ENCODE measurements at regions not wholly inside any gene's neighbourhood (a gene's known extent, or its start where the extent isn't known, plus 50 kb on each side); places are given as distances from the start of the nearest gene placed in this dataset.

DNA sequence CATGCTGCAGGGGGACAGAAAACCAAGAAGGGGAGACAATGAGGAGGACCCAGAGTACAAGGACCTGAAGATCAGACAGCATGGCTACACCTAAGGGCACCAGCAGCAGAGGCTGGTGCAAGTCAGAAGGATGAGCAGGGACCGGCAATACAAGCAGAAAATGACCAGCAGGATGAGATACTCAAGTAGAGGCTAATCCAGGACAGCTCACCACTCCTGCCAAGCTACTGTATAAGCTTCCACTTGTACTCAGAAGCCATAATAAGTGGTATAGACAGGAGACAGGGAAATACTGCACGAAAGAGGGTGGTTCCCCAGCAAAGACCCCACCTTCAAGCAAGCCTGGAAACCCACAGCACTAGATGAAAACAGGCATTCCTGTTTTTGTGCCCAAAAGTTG lies 138.7 kb upstream of the ZC3H12C start:
- TF ChIP-seq, protein P1, sequence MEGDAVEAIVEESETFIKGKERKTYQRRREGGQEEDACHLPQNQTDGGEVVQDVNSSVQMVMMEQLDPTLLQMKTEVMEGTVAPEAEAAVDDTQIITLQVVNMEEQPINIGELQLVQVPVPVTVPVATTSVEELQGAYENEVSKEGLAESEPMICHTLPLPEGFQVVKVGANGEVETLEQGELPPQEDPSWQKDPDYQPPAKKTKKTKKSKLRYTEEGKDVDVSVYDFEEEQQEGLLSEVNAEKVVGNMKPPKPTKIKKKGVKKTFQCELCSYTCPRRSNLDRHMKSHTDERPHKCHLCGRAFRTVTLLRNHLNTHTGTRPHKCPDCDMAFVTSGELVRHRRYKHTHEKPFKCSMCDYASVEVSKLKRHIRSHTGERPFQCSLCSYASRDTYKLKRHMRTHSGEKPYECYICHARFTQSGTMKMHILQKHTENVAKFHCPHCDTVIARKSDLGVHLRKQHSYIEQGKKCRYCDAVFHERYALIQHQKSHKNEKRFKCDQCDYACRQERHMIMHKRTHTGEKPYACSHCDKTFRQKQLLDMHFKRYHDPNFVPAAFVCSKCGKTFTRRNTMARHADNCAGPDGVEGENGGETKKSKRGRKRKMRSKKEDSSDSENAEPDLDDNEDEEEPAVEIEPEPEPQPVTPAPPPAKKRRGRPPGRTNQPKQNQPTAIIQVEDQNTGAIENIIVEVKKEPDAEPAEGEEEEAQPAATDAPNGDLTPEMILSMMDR (IDR thresholded peaks at IDR 0.05): no peak
- TF ChIP-seq TAF1 (IDR thresholded peaks at IDR 0.05; ENCODE audit: borderline replicate concordance, low read depth, low read length): no peak

All from SK-N-SH (cell line).